GM18861 (cell line): ENCODE measurements at regions not wholly inside any gene's neighbourhood (a gene's known extent, or its start where the extent isn't known, plus 50 kb on each side); places are given as distances from the start of the nearest gene placed in this dataset.

Experiments used
- ATAC-seq: cut with Tn5 transposase; IDR thresholded peaks from one replicate; pipeline ENCODE4 v1.9.1; 2021; ENCODE audit not compliant: unreplicated experiment

GRCh38 chr12:89803412-89803811 lies 94.8 kb upstream of the ATP2B1 start:
- ATAC-seq = no peak

DNA sequence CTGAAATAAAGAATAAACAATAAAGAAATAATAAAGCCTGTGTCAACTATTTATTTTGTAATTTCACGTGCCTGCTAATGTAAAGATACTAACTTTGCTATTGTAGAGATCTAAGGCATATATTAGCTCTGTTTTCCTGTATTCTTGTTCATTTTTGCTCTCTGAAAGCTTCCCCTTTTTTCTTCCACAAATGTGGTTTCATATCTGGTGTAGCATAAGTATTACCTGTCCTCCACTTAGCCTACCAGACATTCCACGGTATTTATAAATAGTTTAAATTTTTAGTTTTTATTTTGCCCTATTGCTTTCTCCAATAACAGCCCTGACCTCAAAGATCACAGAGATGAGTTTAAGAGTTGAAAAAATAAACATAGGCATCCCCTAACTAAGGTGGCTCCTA lies 92.6 kb upstream of the ATP2B1 start:
- ATAC-seq = no peak

DNA sequence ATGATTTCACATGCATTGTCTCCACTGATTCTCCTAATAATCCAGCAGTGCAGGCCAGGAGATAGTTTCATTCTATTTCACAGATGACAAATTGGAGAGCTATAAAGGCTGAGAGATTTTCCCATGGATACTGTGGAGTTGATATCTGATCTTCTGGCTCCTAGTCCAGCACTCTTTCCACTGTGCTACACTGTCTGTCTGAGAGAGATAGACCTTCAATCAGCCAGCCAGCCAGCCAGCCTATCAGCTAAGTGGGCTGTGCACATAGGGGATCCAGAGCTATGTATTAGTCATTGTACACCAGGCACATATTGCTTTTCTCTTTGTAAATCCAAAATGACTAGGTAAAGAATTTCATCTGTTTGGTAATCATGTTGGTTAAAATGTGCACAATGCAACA lies 91.8 kb upstream of the ATP2B1 start:
- ATAC-seq = no peak

DNA sequence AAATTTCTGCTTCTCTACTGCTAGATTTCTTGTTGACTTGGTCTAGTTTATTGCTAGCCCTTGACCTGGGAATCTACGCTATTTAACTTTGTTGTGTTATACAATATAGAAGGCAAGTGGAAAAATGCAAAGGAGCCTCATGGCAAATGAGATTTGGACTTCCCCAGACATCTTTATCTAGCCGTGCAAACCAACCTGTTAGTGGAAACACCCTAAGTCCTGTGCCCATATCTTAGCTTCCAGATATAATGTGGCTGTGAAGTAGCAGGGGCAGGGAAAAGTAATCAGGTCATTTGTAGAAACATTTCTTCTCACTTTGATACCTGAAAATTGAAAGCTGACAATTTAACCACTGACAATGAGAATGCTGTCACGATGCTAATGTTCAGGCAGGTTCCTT lies 90.7 kb upstream of the ATP2B1 start:
- ATAC-seq = no peak

DNA sequence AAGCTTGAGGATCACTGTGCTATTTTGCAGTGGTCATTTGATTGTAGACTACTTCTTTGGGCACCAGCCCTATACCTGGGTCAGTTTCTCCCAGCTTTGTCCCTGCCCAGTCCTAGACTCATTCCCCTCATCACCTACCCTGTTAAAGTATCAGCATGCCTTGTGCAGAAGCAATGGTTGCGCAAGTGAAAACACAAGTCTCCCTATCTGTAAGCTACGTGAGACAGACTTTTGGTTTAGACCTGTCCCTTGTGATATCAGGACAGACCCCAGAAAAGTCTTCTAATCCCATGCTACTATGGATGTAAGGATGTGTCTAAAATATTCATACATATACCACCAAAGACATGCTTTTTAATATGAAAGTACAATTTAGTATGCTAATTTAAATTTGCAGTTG lies 88.8 kb upstream of the ATP2B1 start:
- ATAC-seq = no peak

- ATAC-seq = no peak
Measured at GRCh38 chr12:89796798-89797382, 88.3 kb upstream of the ATP2B1 start.

- no peak for ATAC-seq
Measured at GRCh38 chr12:89793946-89794345, 85.3 kb upstream of the ATP2B1 start.

GRCh38 chr12:89791286-89791685 lies 82.6 kb upstream of the ATP2B1 start:
- no peak for ATAC-seq

DNA sequence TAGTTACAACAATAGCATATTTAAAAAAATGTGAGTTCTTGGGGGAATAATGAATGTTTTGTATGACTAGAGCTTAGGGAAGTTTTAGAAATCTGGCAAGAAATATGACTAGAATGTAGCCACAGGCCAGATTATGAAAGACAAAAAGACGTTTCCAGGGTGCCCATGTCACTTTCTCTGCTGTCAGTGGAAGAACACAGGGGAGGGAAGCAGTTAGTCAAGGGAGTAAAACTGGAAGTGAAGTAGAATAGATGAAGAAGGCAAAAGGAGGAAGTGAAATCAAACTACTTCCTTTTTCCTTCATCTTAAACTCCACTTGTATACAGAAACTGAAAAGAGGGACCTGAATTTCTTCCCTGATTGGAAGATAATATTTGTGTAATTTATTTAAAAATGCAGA lies 81.2 kb upstream of the ATP2B1 start:
- peak; percentile 91 for ATAC-seq

- ATAC-seq = no peak
Measured at GRCh38 chr12:89787763-89788162, 79.1 kb upstream of the ATP2B1 start.

GRCh38 chr12:89786177-89786810 lies 77.7 kb upstream of the ATP2B1 start:
- ATAC-seq = no peak

GRCh38 chr12:89783359-89784060 lies 74.9 kb upstream of the ATP2B1 start:
- ATAC-seq = no peak

DNA sequence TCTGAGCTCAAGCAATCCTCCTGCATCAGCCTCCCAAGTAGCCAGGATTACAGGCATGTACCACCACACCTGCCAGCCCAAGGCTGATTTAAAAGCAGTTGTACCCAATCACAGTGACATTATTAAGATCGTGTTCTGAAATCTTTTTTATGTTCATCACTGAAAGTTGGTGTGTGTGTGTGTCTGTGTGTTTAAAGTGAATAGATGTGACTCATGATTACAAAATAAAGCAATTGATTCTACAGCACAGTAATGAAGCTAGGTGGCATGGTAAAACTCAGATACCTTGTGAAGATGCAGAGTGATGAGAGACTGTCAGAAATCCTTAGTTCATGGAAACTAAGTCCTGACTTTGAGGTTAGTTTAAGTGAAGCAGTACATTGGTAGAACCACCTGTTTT lies 74.2 kb upstream of the ATP2B1 start:
- no peak for ATAC-seq

DNA sequence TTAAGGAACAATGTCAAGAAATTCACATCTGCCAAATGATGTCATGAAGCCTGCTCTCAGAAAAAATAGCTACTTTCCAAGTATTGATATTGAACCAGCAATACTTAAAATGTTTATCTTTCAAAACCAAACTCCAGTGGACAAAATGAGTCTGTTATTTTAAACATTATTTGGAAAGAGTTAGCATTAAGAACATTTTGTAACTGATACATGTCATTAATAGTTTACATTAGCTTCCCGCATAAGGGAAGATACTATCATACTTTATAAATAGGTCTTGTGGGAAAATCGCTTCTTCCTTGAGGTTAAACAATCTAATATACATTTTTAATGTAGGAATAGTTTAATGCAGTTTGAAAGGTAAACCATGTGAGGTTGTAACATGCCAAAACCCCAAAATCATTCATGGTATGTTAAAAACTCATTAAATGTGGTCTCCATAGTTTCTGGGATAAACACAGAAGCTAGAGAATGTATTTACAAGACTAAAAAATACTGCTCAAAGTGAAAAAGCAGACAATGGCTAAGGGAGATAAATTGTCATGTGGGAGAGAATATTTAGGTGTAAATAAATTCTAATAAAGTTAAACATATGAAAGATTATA lies 73.4 kb upstream of the ATP2B1 start:
- ATAC-seq = no peak

DNA sequence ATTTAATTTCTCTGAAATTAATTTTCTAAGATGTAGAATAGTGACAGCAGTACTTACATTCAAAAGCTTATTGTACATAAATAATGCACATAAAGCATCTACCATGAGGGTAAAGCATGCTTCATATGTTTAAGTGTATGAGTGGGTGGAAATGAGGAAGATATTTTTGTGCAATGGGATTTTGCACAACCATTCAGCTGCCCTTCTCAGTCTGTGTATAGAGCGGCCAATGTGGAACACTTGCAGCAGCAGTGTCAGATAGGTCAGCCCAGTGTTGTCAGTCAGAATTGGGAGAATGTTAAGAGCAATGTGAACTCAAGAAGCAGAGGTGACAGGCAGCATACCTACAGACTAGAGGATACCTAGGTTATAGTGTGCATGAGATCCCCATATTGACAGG lies 72.5 kb upstream of the ATP2B1 start:
- ATAC-seq = no peak

DNA sequence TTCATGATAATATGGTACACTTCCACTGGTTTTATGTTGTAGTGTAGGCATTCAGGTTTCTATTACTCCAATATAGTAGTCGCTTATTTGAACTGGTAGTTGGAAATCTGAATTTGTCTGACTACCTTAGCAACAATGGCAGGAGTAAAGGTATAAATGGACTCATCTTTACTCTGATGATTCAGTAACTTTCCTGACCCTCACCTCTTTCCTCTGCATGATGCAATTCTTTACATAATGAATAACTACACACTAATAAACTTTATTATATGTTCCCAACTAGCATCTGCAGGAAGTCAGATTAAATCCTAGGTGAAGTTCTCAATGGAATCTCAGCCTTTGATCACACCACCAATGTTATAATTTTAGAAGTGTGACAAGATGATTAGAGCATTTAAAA lies 70.5 kb upstream of the ATP2B1 start:
- ATAC-seq = no peak

DNA sequence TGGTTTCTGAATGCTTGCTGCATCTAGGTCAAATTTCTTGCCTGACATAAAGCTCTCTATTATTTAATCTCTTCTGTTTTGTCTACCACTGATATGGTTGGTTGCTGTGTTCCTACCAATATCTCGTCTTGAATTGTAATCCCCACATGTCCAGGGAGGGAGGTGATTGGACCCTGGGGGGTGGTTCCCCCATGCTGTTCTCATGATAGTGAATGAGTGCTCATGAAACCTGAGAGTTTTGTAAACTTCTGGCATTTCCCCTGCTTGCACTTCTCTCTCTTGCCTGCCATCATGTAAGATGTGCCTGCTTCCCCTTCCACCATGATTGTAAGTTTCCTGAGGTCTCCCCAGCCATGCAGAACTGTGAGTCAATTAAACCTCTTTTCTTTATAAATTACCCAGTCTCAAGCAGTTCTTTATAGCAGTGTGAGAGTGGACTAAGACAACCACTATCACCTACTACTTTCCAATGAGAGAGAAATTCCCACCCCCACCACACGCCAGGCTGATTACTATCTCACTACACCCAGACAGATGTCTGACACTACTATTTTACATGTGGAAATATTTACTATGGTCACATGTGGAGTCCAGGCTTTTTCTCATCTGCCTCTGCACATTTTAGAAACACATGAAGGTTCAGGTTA lies 69.2 kb upstream of the ATP2B1 start:
- ATAC-seq = no peak

DNA sequence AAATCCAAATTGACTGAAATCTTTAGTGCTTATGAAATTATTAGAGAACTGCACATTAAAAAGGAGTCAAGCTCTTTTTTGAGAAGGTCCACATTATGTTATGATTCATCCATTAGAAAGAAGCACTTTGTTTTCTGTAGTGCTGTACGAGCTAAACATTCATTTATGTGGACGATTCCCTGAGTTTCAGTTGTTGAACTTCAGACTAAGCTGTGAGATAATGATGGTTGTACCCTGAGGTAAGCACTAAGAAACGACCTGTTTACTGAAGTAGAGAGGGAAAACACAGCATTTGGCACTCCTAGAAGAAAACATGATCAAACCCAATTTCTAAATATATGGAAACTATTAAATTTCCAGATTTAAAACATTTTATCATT lies 67.3 kb upstream of the ATP2B1 start:
- no peak for ATAC-seq

DNA sequence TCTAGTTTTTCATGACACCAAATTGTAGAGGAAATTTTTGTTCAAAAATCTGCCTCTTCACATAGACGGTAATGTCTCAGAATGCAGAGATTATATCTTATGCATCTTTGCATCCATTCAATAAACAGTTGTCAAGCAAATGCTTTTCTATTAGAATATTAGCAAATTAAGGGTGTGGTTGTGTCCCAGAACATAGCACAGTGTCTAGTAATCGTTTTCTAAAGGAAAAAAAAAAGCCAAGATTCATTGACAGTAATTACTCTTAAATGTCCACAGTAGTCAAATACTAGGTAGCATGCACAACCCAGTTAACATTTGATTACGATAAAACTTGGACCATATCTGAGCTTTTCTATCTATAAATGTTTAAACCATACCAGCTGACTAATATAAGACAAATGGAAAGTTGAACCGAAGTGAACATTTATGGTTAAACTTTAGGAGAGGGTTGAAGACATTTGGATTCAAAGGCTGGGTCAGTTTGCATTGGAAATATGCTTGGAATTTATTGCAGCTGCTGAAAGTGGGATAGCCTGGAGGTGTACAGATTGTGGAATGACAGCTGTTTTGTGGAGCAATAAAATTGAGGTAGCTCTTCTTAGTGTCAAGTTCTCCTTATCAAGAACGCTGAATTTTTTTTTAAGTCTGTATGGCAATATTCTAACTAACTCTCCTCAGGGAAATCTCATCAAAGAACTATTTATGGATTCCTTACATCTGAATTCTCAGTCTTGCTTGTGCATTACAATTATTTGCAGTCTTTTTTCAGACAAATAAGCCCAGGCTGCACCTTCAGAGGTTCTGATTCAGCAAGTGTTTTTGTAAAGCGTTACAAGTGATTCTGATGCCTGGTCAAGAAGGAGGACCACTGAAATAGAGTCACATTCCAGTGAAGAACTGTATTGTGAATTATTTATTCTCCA lies 66.7 kb upstream of the ATP2B1 start:
- ATAC-seq = no peak

DNA sequence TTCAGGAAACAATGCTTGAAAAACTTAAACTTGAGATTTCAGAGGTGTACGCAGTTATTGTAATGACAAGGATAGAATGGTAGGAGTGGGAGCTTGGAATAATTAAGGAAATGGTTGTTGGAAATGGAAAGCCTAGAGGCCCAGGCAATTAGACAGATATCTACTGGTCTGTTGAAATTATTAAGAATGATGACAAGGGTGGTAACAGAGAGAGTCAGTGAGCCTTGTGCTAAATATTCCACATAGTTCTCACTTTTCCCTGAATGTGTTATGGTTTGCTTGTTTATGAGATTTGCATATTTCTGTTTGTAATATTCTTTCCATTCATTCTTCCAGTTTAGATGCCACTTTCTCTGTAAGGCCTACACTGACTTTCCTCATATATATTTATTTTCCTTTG lies 66.0 kb upstream of the ATP2B1 start:
- no peak for ATAC-seq

- ATAC-seq = no peak
Measured at GRCh38 chr12:89770391-89770790, 61.8 kb upstream of the ATP2B1 start.
